SK-N-SH treated with all-trans-retinoic acid at 6 μM for 48 hours (cell line): ENCODE measurements at regions not wholly inside any gene's neighbourhood (a gene's known extent, or its start where the extent isn't known, plus 50 kb on each side); places are given as distances from the start of the nearest gene placed in this dataset.

Experiments
- BACH2 ChIP-seq: fragments of 250-450 bp; sonication (Bioruptor Pico); IDR thresholded peaks from 2 replicates; pipeline ENCODE4 v1.9.0; 2021; ENCODE audit warnings: mild to moderate bottlenecking, borderline replicate concordance
- CSRNP3 ChIP-seq: fragments of 250-450 bp; sonication (Bioruptor Pico); IDR thresholded peaks from 2 replicates; pipeline ENCODE4 v1.5.1; 2021; ENCODE audit warnings: mild to moderate bottlenecking, moderate library complexity
- ISL1 ChIP-seq: fragments of 250-450 bp; sonication (Bioruptor Pico); IDR thresholded peaks from 2 replicates; pipeline ENCODE4 v2.1.2; 2022; ENCODE audit warnings: mild to moderate bottlenecking, moderate library complexity
- OSR1 ChIP-seq: fragments of 250-450 bp; sonication (Bioruptor Pico); IDR thresholded peaks from 2 replicates; pipeline ENCODE4 v1.8.0; 2022; ENCODE audit warnings: moderate library complexity, mild to moderate bottlenecking, inconsistent platforms
- PATZ1 ChIP-seq: fragments of 250-450 bp; sonication (Bioruptor Pico); IDR thresholded peaks from 2 replicates; pipeline ENCODE4 v1.8.0; 2020; ENCODE audit warnings: mild to moderate bottlenecking, moderate library complexity, borderline replicate concordance
- POU6F1 ChIP-seq: fragments of 250-450 bp; sonication (Bioruptor Pico); IDR thresholded peaks from 2 replicates; pipeline ENCODE4 v1.8.0; 2021; ENCODE audit warnings: low read depth, mild to moderate bottlenecking, moderate library complexity, borderline replicate concordance
- PPARA ChIP-seq: fragments of 250-450 bp; sonication (Bioruptor Pico); IDR thresholded peaks from 2 replicates; pipeline ENCODE4 v1.5.0; 2020; ENCODE audit warnings: mild to moderate bottlenecking, borderline replicate concordance
- RARB ChIP-seq: fragments of 250-450 bp; sonication (Bioruptor Pico); IDR thresholded peaks from 2 replicates; pipeline ENCODE4 v1.8.0; 2021; ENCODE audit warnings: mild to moderate bottlenecking, moderate library complexity
- TCF4 ChIP-seq: fragments of 250-450 bp; sonication (Bioruptor Pico); IDR thresholded peaks from 2 replicates; pipeline ENCODE4 v1.8.0; 2021; ENCODE audit warnings: mild to moderate bottlenecking, moderate library complexity, borderline replicate concordance
- TSHZ2 ChIP-seq: fragments of 250-450 bp; sonication (Bioruptor Pico); IDR thresholded peaks from 2 replicates; pipeline ENCODE4 v1.5.0; 2020; ENCODE audit warnings: mild to moderate bottlenecking, moderate library complexity
- ZNF565 ChIP-seq: fragments of 450-650 bp; formaldehyde crosslinking; conservative IDR thresholded peaks from 2 replicates; pipeline ENCODE4 v1.5.0; 2020; ENCODE audit warnings: low read depth, mild to moderate bottlenecking, moderate library complexity
- ZNF8 ChIP-seq: fragments of 450-650 bp; formaldehyde crosslinking; IDR thresholded peaks from 2 replicates; pipeline ENCODE4 v1.5.0; 2020; ENCODE audit warnings: mild to moderate bottlenecking, moderate library complexity

- TF ChIP-seq BACH2: no peak
- no peak for TF ChIP-seq POU6F1 (CRISPR knock-in tag)
- TF ChIP-seq PPARA (CRISPR knock-in tag): no peak
- no peak for TF ChIP-seq PATZ1
- no peak for TF ChIP-seq RARB
- TF ChIP-seq ISL1 (CRISPR knock-in tag): no peak
- TF ChIP-seq ZNF565 (CRISPR knock-in tag): no peak
- TF ChIP-seq CSRNP3 (CRISPR knock-in tag): no peak
- no peak for TF ChIP-seq TCF4 (CRISPR knock-in tag)
- no peak for TF ChIP-seq OSR1 (CRISPR knock-in tag)
- TF ChIP-seq TSHZ2 (CRISPR knock-in tag): no peak
- TF ChIP-seq ZNF8: no peak
These were observed 500.3 kb downstream of the TRIML1 start for GRCh38 chr4:188639479-188640100.
